Spleen (tissue), 11 donors: ENCODE measurements at regions not wholly inside any gene's neighbourhood (a gene's known extent, or its start where the extent isn't known, plus 50 kb on each side); places are given as distances from the start of the nearest gene placed in this dataset.

Experiments
- DNase-seq: peaks from one replicate; pipeline ENCODE4 v3.0.0-alpha.2; 2020
- H3K27ac ChIP-seq, 8 donors: fragments of 200-600 bp; sonication (generic) in 7 of 8; 1 replicate in 4 of 8; 2 replicates in 4 of 8; pipeline versions ENCODE4 v1.5.0 to v1.8.0; 2016 to 2021; ENCODE audit warnings: inconsistent platforms in 4 of 8, mild to moderate bottlenecking in 4 of 8, moderate library complexity in 1 of 8
- H3K27me3 ChIP-seq, 7 donors: fragments of 200-600 bp; sonication (generic) in 6 of 7; replicated peaks in 1 of 7; 1 replicate in 4 of 7; 2 replicates in 3 of 7; pipeline versions ENCODE4 v1.5.0 to v1.8.0; 2016 to 2021; ENCODE audit warnings: inconsistent platforms in 3 of 7, mild to moderate bottlenecking in 1 of 7
- H3K36me3 ChIP-seq, 6 donors: fragments of 200-600 bp; sonication (generic) in 5 of 6; 1 replicate in 4 of 6; 2 replicates in 2 of 6; pipeline versions ENCODE4 v1.5.0 to v1.8.0; 2016 to 2021; ENCODE audit warnings: inconsistent platforms in 2 of 6
- H3K4me1 ChIP-seq, 6 donors: fragments of 200-600 bp; sonication (generic) in 5 of 6; 1 replicate in 3 of 6; 2 replicates in 3 of 6; pipeline versions ENCODE4 v1.5.0 to v1.8.0; 2016 to 2021; ENCODE audit warnings: inconsistent platforms in 3 of 6
- H3K4me3 ChIP-seq, 8 donors: fragments of 200-600 bp; sonication (generic) in 7 of 8; 1 replicate in 4 of 8; 2 replicates in 4 of 8; pipeline versions ENCODE4 v1.5.0 to v1.8.0; 2016 to 2021; ENCODE audit warnings: inconsistent platforms in 4 of 8, mild to moderate bottlenecking in 4 of 8, moderate library complexity in 2 of 8
- H3K9me3 ChIP-seq, 8 donors: fragments of 200-600 bp; sonication (generic) in 7 of 8; 1 replicate in 4 of 8; 2 replicates in 4 of 8; pipeline versions ENCODE4 v1.5.0 to v1.8.0; 2016 to 2021; ENCODE audit warnings: inconsistent platforms in 4 of 8
- CTCF ChIP-seq, 11 experiments: fragments of 200-600 bp in 7 of 11; fragments of 450-650 bp in 4 of 11; sonication (generic) in 4 of 11; IDR thresholded peaks in 8 of 11; conservative IDR thresholded peaks in 3 of 11; 1 replicate in 7 of 11; 2 replicates in 4 of 11; pipeline versions ENCODE4 v1.4.0 to v1.8.0; 2016 to 2021; ENCODE audit warnings: antibody characterized with exemption in 11 of 11, inconsistent platforms in 4 of 11, mild to moderate bottlenecking in 1 of 11
- POLR2A ChIP-seq, 3 donors: fragments of 450-650 bp; IDR thresholded peaks; one replicate each; pipeline ENCODE4 v1.5.1; 2017; ENCODE audit warnings: antibody characterized with exemption in 3 of 3, mild to moderate bottlenecking in 1 of 3
- POLR2AphosphoS5 ChIP-seq, 3 donors: sonication (generic); formaldehyde crosslinking; IDR thresholded peaks; one replicate each; pipeline ENCODE4 v1.5.1; 2017; ENCODE audit warnings: antibody characterized with exemption in 3 of 3
- WGBS, 5 donors: extraction: QIAGEN DNeasy Blood & Tissue Kit in 3 of 5; methylation state at CpG; one replicate each; pipeline versions ENCODE4 v1.1.5 to v1.1.7; 2013 to 2018; 5-methylcytosine and 5-hydroxymethylcytosine counted together
- intact Hi-C: fragments of 100-400 bp; cut with DNase I; formaldehyde crosslinking; loops from one replicate; pipeline ENCODE4 v1.15.0; 2023; ENCODE audit warnings: low total_unique reads
- donor health status: healthy with polysubstance abuse.
- donor health status: DM: no; HTN: no; CAD: no; lungs with moderate emphysema.
- donor health status: DM: no; HTN: no; CAD: no.
- donor health status: Bipolar disorder and iron deficiency.
- donor health status: healthy.
- donor health status: DM: no; HTN: no; CAD: no.
- donor health status: DM: yes; HTN: yes; CAD: no.

GRCh38 chr12:92573104-92573503, 129.7 kb upstream of the PLEKHG7 start:
- Histone ChIP-seq H3K4me3 (no peak overlapping the region), H3K27ac (no peak overlapping the region), H3K9me3 (no peaks in the 10 kb centered on the region), H3K36me3 (no peaks in the 10 kb centered on the region), H3K27me3 (no peaks in the 10 kb centered on the region), H3K4me1 (peaks cover 4 to 39% (median 32%) of the 10 kb centered on the region in 6 donors)
- intact Hi-C loops = loop anchor here (5.0 to 10.0 kb wide), 3 partner anchors 426 to 998 kb away; partner anchors contain the start of gene BTG1
- no peak for DNase-seq
- no peak for TF ChIP-seq POLR2AphosphoS5 (IDR thresholded peaks at IDR 0.05)
- no peak for TF ChIP-seq POLR2A (IDR thresholded peaks at IDR 0.05)
- no peak for TF ChIP-seq CTCF (IDR thresholded peaks at IDR 0.05 in 8 of 11, conservative IDR thresholded peaks at IDR 0.05 in 3 of 11)
- WGBS, 5 donors = 91 to 98% (median 95%) methylated on average over 4 of the region's 4 CpGs

DNA sequence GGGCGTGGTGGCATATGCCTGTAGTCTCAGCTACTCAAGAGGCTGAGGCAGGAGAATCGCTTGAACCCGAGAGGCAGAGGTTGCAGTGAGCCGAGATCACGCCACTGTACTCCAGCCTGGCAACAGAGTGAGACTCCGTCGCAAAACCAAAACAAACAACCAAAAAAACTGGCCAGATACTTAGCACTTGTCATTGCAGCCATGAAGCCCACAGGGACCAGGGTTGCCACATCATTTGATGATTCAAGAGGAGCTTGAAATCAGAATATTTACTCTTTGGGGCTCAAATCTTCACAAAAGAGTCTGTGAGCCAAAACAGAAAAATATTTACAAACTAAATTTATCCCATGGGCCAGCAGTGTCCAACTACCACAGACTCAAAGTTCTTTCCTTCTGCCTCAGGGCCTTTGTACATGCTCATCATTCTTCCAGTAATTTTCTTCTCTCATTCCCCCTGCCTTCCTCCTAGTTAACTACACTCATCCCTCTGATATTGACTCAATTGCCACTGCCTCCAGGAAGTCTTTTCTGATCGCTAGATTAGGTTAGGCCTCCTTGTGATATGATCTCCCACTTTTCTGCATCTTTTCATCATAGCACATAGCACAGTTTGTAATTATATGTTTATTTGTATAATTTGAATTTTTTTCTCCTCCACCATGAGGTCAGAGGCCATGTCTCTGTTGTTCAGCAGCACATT, 130.8 kb upstream of the PLEKHG7 start:
- Histone ChIP-seq H3K4me3 (no peak overlapping the region), H3K27ac (no peak overlapping the region), H3K27me3 (no peaks in the 10 kb centered on the region), H3K9me3 (peaks cover 0 to 5% (median 0%) of the 10 kb centered on the region in 8 donors), H3K4me1 (peaks cover 4 to 39% (median 32%) of the 10 kb centered on the region in 6 donors), H3K36me3 (no peaks in the 10 kb centered on the region)
- DNase-seq = no peak
- WGBS, 5 donors = 91 to 96% (median 94%) methylated on average over 8 of the region's 8 CpGs
- TF ChIP-seq POLR2A (IDR thresholded peaks at IDR 0.05) (no peak), POLR2AphosphoS5 (IDR thresholded peaks at IDR 0.05) (no peak), CTCF (IDR thresholded peaks at IDR 0.05 in 8 of 11, conservative IDR thresholded peaks at IDR 0.05 in 3 of 11) (no peak)
- intact Hi-C loops = loop anchor here (5.0 to 10.0 kb wide), 3 partner anchors 425 to 997 kb away; partner anchors contain the start of gene BTG1

GRCh38 chr12:92571169-92571568, 131.6 kb upstream of the PLEKHG7 start:
- no peak for DNase-seq
- no peak for TF ChIP-seq CTCF (IDR thresholded peaks at IDR 0.05 in 8 of 11, conservative IDR thresholded peaks at IDR 0.05 in 3 of 11)
- no peak for TF ChIP-seq POLR2AphosphoS5 (IDR thresholded peaks at IDR 0.05)
- no peak for TF ChIP-seq POLR2A (IDR thresholded peaks at IDR 0.05)
- no peak overlapping the region for H3K4me3 ChIP-seq
- H3K9me3 ChIP-seq = peaks cover 0 to 5% (median 0%) of the 10 kb centered on the region in 8 donors
- H3K27ac ChIP-seq = no peak overlapping the region
- intact Hi-C loops = loop anchor here (5.0 to 10.0 kb wide), 3 partner anchors 424 to 996 kb away; partner anchors contain the start of gene BTG1
- H3K36me3 ChIP-seq = no peaks in the 10 kb centered on the region
- H3K27me3 ChIP-seq = no peaks in the 10 kb centered on the region
- WGBS, 5 donors = 79 to 86% (median 84%) methylated on average over 4 of the region's 4 CpGs
- H3K4me1 ChIP-seq = peaks cover 4 to 39% (median 32%) of the 10 kb centered on the region in 6 donors

GRCh38 chr12:92570056-92570753, 132.6 kb upstream of the PLEKHG7 start:
- no peaks in the 10 kb centered on the region for H3K36me3 ChIP-seq
- peaks cover 0 to 10% (median 0%) of the 10 kb centered on the region in 8 donors for H3K9me3 ChIP-seq
- TF ChIP-seq CTCF (IDR thresholded peaks at IDR 0.05 in 8 of 11, conservative IDR thresholded peaks at IDR 0.05 in 3 of 11) (peak; percentile 68 to 97 (median 84)), POLR2AphosphoS5 (IDR thresholded peaks at IDR 0.05) (peak in 1 of 3 donors; percentile 54), POLR2A (IDR thresholded peaks at IDR 0.05) (no peak)
- H3K4me3 ChIP-seq = peak overlapping the region in 5 of 8 donors; percentile 7 to 55 (median 15)
- intact Hi-C loops = loop anchor here (5.0 to 10.0 kb wide), 3 partner anchors 423 to 995 kb away; partner anchors contain the start of gene BTG1
- peak overlapping the region in 7 of 8 donors; percentile 13 to 81 (median 60) for H3K27ac ChIP-seq
- no peaks in the 10 kb centered on the region for H3K27me3 ChIP-seq
- peaks cover 4 to 35% (median 29%) of the 10 kb centered on the region in 6 donors for H3K4me1 ChIP-seq
- no peak for DNase-seq
- WGBS, 5 donors = 4 to 10% (median 5%) methylated on average over 4 of the region's 4 CpGs
